Frontal cortex (tissue), 3 donors: ENCODE measurements at regions not wholly inside any gene's neighbourhood (a gene's known extent, or its start where the extent isn't known, plus 50 kb on each side); places are given as distances from the start of the nearest gene placed in this dataset.

ENCODE experiments used
- DNase-seq, 2 donors: peaks; one replicate each; pipeline ENCODE4 v3.0.0; 2012; ENCODE audit warnings: low spot score in 2 of 2
- FAIRE-seq: peaks from 2 replicates; lab custom pipeline; 2012; peaks lifted over from hg19 to GRCh38; lab: Jason Lieb, UNC
- donor health status: control.
- donor health status: control.
- donor health status: control.

DNA sequence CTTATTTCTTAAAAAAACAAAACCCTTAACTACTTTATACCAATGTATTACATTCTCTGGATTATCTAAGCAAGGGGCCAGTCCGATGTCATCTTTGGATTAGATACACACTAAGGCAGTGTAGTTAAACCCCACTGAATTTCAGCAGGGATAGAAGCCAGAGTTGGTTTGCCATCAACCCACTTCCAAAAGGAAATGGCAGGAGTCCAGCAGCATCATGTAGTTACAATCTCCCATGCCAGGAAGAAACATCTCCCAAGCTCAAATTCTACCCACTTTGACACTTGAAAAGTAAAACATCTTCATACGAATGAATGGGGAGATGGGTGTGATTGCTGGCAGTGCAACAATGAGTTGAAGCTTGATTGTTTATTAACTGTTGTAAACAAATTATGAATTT, 203.5 kb upstream of the PLXNC1 start:
- FAIRE-seq (no peak), DNase-seq (no peak)

DNA sequence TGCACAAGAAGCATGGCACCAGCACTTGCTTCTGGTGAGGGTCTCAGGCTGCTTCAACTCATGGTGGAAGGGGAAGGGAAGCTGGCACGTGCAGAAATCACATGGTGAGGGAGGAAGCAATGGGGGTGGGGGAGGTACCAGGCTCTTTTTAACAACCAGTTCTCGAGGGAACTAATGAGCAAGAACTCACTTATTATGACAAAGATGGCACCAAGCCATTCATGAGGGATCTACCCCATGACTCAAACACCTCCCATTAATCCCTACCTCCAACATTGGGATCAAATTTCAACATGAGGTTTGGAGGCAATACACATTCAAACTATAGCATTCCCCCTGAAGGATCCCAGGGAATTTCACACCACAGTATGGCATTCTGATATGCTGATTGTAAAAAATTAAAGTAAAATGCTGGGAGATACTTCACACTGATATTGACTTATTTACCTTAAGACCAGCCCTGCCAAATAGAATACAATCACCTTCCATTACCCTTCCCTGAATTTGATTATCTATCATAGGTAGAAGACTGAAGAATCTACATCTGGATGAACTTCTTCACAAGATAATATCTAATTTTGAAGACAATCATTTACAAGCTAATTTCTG, 201.7 kb upstream of the PLXNC1 start:
- FAIRE-seq (no peak), DNase-seq (no peak)

DNA sequence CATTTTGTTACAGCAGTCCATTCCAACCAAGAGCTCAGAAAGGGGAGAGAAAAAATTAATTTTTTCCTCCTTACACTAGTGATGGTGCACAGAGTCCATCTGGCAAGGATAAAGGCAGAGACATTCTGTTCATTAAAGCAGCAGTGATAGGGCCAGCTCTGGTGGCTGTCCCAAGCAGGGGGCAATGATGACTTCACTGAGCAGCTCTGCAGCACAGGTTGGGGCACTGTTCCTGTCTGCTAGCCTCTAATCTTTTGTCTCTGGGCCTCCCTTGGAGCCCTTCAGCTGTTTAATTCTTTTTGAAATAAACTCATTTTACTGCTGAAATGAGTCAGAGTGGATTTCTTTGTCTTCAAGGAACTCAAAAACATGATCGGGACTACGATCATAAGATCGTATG, 200.9 kb upstream of the PLXNC1 start:
- FAIRE-seq (no peak), DNase-seq (no peak)

DNA sequence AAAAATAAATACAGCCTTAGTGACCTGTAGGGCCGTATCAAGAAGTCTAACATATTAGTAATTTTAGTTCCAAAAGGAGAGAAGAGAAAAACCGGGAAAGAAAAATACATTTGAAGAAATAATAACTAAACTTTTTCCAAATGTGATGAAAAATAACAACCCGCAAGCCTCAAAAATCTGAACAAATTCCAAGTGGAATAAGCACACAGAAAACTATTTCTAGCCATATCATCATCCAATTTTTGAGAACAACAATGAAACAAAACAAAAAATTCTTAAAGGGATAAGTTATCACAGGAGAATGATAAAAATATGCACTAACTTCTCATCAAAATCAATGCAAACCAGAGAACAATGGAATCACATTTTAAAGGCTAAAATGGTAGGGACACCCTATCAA, 198.1 kb upstream of the PLXNC1 start:
- FAIRE-seq (no peak), DNase-seq (no peak)

DNA sequence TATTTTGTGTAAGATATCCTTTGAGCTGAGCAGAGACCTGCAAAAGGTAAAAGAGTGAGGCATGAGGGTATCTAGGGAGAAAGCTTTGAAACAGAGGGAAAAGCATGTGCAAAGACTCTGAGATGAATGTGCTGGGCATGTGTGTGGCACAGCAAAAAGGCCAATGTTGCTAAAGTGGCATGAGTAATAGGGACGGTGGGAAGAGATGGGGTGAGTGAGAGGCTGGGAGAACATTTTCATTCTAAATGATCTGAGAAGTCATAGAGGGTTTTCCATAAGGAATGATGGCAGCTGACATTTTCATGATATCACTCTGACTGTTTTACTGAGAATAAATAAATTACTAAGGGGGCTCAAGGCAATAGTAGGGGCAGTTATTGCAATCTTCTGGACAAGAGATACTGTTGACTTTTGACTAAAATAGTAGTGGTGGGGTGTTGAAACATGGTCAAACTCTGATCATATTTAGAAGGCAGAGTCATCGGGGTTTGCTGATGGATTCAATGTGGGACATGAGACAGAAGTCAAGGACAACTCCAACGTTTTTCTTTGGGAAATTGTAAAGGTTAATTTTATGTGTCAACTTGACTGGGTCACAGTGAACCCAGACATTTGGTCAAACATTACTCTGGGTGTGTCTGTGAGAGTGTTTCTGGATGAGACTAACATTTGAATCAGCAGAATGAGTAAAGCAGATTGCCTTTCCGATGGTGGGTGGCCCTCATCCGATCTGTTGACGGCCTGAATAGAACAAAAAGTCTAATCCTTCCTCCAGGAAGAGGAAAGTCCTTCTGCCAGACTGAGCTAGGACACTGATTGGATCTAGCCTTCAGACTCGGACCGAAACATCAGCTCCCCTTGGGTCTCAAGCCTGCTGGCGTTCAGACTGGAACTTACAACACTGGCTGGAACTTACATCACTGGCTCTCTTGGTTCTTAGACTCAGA, 193.9 kb upstream of the PLXNC1 start:
- DNase-seq (no peak), FAIRE-seq (no peak)

DNA sequence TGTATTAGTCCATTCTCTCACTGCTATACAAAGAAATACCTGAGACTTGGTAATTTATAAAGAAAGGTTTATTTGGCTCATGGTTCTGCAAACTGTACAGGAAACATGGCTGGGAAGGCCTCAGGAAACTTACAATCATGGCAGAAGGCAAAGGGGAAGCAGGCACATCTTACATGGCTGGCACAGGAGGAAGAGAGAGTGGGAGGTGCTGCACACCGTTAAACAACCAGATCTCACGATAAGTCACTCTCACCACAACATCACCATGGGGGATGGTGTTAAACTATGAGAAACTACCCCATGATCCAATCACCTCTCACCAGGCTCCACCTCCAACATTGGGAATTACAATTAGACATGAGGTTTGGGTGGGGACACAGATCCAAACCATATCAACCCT, 191.8 kb upstream of the PLXNC1 start:
- no peak for FAIRE-seq
- no peak for DNase-seq

DNA sequence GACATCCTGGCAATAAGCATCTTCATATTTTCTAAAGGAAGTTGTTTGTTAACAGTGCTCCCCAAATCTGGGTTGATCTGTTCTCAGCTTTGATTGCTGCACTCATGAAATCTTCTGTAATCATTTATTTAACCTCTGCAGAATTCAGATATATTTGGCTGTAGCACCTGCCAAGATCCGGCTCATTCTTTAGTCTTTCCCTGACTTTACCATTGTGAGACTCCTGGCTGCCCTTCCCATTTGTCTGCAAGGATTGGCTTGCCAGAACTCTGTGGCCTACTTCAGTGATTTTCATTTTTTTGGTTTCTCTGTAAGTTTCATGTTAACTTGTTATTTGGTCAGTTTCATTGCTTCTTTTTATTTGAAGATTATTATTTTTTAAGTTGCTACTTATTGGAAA, 191.2 kb upstream of the PLXNC1 start:
- no peak for FAIRE-seq
- DNase-seq = no peak

DNA sequence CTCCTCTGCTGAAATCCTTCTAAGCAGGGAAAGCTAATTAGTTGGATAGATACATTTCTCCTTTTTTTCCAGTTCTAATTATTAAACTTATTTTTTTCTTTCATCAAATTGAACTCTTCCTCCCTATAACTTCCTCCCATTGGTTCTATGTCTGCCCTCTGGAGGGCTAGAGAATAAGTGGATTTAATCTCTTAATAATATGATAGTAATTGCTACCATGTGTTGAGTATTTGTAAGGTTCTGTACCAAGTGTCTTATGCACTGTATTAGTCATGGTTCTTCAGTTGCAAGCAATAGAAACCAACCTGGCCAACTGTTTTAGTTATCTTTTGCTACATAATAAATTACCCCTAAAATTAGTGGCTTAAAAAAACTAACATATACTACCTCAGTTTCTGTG, 190.5 kb upstream of the PLXNC1 start:
- FAIRE-seq (no peak), DNase-seq (no peak)

DNA sequence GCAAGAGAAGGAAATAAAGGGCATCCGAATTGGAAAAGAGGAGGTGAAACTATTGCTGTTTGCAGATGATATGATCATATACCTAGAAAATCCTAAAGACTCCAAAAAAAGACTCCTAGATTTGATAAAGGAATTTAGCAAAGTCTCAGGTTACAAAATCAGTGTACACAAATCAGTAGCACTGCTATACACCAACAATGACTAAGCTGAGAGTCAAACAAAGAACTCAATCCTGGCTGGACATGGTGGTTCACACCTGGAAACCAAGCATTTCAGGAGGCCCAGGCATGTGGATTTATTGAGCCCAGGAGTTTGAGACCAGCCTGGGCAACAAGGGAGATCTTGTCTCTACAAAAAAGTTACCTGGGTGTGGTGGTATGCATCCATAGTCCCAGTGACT, 188.7 kb upstream of the PLXNC1 start:
- DNase-seq (no peak), FAIRE-seq (no peak)

DNA sequence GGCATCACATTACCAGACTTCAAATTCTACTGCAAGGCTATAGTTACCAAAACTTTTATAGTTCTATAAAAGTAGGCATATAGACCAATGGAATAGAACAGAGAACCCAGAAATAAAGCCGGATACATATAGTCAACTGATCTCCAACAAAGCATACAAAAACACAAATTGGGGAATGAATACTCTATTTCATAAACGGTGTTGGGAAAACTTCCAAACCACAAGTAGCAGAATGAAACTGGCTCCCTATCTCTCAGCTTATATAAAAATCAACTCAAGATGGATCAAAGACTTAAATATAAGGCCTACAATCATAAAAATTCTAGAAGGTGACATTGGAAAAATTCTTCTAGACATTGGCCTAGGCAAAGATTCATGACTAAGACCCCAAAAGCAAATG, 187.9 kb upstream of the PLXNC1 start:
- DNase-seq (no peak), FAIRE-seq (no peak)

DNA sequence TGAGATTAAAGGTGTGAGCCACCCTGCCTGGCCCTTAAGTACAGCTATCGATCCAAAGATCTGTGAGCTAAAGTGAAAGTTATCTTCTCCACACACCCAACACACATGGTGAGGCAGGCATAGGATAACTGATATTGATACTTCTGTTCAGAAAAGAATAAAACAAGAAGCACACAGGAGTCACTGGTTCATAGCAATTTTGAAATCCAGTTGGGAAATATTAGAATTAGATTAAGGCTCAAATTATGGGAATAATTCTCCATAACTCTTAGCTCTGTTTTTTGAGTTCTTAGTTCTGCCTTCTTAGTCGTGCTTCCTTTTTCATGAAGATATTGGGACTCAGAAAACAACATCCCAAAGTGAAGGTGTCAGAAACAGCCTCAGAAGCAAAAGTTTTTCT, 186.0 kb upstream of the PLXNC1 start:
- FAIRE-seq (no peak), DNase-seq (no peak)

DNA sequence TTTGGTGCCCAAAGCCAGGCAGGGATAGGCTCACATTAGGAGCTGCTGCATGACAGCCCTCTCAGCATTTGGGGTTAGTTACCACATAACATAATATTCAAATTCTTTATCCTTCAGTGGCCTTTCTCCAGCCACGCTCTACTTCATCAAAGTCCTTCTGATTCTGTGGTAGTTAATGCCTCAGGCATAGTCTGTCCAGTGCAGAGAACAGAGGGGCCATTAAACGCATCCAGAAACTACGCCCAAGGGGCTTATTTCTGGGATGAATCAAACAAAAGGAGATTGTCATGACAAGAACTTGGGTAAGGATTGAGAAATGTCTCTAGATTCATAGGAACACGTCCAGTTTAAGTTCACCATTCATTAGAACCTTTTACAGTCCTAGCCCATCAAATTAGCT, 183.4 kb upstream of the PLXNC1 start:
- DNase-seq (no peak), FAIRE-seq (no peak)

DNA sequence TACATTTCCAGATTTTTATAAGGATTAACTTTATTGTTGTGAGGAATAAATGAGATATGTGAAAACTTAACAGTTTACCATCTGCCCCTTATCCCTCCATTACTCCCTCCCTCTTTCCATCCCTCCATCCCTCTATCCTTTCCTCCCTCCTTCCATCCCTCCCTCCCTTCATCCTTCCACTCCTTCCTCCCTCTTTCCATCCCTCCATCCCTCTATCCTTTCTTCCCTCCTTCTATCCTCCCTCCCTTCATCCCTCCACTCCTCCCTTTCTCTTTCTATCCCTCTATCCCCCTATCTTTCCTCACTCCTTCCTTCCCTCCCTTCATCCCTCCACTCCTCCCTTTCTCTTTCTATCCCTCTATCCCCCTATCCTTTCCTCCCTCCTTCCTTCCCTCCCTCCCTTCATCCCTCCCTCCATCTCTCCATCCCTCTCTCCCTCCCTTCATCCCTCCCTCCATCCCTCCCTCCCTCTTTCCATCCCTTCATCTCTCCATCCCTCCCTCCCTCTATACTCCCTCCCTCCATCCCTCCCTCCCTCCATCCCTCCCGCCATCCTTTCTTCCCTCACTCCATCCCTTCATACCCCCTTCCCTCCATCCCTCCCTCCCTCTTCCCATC, 181.8 kb upstream of the PLXNC1 start:
- DNase-seq (no peak), FAIRE-seq (no peak)

DNA sequence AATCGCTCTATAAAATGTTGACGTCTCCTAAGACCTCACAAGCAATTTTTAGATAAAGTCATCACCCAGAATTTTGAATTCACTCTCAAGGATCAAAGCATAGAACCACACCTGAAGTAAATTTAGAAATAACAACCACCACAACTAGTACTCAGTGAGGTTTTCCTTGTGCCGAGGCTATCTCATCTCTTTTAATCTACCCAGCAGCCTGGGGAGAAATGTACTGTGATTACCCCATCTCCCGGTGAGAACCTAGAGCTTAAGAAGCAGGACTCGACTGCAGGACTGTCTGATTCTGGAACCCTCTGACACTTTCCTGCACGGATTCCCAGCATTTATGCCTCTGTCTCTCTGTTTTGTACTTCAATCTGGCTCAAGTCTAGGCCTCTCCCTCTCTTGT, 180.9 kb upstream of the PLXNC1 start:
- DNase-seq = no peak
- FAIRE-seq = no peak

DNA sequence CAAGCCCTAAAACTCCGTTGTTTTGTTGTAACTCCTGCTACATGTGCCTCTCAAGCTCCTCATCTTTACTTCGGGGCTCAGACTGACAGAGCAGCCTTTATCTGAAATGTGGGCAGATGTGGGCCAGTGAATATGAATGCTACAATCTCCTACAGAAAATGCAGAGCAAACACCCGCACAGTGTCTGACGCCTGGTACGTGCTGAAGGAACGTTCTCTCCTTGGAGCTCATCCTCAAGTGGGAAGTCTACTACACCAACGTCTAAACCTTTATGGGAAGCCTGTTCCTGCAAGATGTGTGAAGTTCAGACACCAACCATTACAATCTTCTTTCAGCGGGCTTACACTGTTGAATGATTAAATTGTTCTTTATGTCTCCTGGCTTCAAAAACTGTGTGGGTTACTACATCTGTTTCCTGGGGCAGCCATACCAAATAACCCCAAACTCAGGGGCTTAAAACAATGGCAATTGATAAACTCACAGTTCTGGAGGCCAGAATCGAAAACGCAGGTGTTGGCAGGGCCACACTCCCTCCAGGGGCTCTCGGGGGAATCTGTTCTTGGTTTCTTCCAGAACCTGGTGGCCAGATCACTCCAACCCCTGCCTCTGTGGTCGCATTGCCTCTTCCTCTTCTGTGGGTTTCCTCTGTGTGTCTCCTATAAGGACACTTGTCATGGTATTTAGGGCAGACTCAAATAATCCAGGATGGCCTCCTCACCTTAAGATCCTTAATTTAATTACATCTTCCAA, 179.7 kb upstream of the PLXNC1 start:
- FAIRE-seq (no peak), DNase-seq (no peak)

DNA sequence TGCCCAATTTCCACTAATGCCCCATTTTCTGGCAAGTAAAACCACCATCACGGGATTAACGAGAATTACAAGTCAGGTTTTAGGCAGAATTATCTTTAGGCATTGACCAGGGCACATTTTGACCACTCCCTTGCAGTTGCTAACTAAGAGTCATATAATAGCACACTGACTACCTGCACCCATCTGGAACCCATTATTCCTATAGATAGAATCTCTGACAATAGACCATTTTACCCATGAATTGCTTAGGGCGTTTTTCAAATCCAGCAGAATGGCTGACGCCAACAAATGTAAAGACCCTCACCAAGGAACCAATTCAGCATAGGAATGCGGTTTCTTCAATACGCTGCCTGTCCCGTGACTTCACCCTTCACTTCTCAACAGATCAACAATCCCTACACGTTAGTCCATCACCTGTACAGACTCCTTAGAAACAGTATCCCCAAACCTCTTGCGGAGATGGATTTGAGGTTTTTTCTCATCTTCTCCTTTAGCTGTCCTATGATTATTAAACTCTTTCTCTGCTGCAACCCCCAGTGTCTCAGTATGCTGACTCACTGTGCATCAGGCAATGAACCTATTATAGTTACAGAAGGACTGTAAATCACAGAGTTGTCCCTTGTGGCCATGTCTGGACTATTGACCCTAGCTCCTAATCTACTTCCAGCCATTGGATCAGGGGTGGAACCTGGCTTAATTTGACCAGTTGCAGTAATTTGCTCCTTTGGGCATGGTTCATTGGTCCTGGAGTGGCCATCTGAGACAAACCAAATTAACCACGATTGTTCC, 177.3 kb upstream of the PLXNC1 start:
- no peak for FAIRE-seq
- no peak for DNase-seq

DNA sequence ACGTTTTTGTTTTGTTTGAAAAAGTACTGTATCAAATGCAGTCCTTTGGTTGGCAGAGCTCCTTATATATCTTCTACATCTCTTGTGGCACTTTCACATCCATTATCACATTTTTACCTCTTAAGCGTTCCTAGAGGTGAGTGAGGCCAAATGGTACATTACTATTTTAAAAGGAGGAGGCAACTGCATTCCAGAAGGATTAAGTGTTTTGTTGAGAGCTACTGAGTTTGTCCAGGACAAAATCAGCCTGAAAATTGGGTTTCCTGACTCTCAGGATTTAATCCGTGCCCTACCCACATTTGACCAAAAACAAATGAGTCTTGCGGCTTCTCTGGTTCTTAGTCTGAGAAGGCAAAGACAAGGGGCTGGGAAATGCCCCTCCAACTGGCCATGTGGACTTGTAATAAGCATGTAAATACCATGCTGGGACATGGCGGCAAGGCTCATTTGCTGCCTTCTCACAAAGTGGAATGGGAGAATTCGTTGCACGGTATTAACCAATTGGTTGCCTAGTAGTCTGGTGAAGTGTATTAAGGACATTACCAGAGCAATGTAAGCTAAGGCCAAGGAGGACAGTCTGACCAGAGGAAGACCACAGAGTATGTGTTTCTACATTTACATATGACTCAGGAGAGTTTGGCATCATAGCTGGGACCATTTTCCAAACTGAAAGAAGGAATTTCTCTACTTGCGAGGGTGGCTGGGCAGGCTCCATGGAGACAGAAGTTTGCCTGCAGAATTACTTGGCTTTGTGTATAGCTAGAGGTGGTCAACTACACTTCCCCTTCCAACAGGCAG, 175.8 kb upstream of the PLXNC1 start:
- FAIRE-seq (no peak), DNase-seq (no peak)

DNA sequence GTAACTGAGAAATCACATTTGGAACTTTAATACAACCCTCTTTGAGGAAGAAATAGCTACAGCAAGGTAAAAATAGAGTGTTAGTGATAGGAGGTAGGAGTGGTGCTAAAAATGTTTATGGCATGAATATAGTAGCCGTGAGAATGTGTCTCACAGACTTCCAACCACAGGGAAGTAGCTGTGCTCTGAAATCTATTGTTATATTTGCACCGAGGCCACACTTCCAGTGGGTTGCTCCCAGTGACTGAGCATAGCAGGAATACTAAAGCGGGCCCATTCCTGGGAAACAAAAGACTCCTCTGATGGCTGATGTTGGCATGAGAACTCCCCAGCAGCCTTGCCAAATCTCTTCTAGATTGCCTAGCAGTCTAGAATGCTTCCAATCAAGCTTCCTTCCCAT, 174.1 kb upstream of the PLXNC1 start:
- FAIRE-seq (no peak), DNase-seq (peak; percentile 6 to 19)

DNA sequence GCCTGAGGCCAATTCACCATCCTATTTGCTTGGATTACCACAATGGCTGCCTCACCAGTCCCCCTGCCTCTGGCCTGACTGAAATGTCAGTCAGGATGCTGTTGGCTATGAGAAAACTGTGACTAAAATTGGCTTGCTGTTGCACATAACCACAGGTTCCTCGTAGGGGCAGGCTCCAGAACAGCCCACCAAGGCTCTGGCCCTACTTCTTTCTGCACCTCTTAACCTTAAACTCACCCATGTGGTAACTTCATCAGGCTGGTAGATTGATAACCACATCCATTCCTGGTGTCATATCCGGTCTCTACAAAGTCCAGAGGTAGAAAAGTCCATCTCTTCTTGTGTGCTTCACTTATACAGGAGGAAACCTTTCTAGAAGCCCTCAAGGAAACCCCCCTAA, 172.4 kb upstream of the PLXNC1 start:
- no peak for DNase-seq
- FAIRE-seq = no peak
